Ectodermal cell (in vitro differentiated cells): ENCODE measurements at regions not wholly inside any gene's neighbourhood (a gene's known extent, or its start where the extent isn't known, plus 50 kb on each side); places are given as distances from the start of the nearest gene placed in this dataset.

Source experiments
- H3K27ac ChIP-seq: 2 replicates; pipeline ENCODE4 v1.7.0; 2013; ENCODE audit warnings: mild to moderate bottlenecking, low read depth, low read length; ENCODE audit not compliant: insufficient read depth, poor library complexity, severe bottlenecking
- H3K27me3 ChIP-seq: 2 replicates; pipeline ENCODE4 v1.7.0; 2013; ENCODE audit warnings: mild to moderate bottlenecking, low read length; ENCODE audit not compliant: insufficient read depth, control insufficient read depth, poor library complexity, severe bottlenecking
- H3K36me3 ChIP-seq: one replicate; pipeline ENCODE4 v1.7.0; 2013; ENCODE audit warnings: low read length; ENCODE audit not compliant: control insufficient read depth, insufficient read depth
- H3K4me1 ChIP-seq: one replicate; pipeline ENCODE4 v1.7.0; 2013; ENCODE audit warnings: low read length; ENCODE audit not compliant: control insufficient read depth, insufficient read depth
- H3K4me3 ChIP-seq: 2 replicates; pipeline ENCODE4 v1.7.0; 2013; ENCODE audit warnings: low read depth, low read length, control low read depth; ENCODE audit not compliant: insufficient read depth
- H3K9me3 ChIP-seq: 2 replicates; pipeline ENCODE4 v1.7.0; 2013; ENCODE audit warnings: mild to moderate bottlenecking, low read length, moderate library complexity; ENCODE audit not compliant: control insufficient read depth
- WGBS, 2 experiments: methylation state at CpG; one replicate each; pipeline ENCODE4 v1.1.7; 2013; ENCODE audit warnings: missing lambda C conversion rate in 2 of 2; 5-methylcytosine and 5-hydroxymethylcytosine counted together

DNA sequence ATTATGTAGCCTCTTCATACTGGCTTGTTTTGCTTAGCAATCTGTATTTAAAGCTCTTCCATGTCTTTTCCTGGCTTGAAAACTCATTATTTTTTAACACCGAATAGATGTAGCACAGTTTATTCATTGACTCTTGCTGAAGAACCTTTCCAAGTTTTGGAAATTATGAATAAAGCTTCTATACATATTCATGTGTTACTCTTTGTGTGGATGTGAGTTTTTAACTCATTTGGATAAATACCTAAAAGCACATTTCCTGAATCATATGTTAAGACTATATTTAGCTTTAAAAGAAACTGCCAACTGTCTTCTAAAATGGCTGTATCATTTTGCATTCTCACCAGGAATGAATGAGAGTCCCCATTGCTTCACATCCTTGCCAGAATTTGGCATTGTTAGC is 2061.7 kb upstream of the AGA start:
- no peaks in the 10 kb centered on the region for H3K36me3 ChIP-seq
- H3K4me1 ChIP-seq: no peaks in the 10 kb centered on the region
- no peak overlapping the region for H3K4me3 ChIP-seq
- 100% methylated on average over 1 of the region's 1 CpG for WGBS, 2 experiments
- no peaks in the 10 kb centered on the region for H3K27me3 ChIP-seq
- no peak overlapping the region for H3K27ac ChIP-seq
- no peaks in the 10 kb centered on the region for H3K9me3 ChIP-seq

DNA sequence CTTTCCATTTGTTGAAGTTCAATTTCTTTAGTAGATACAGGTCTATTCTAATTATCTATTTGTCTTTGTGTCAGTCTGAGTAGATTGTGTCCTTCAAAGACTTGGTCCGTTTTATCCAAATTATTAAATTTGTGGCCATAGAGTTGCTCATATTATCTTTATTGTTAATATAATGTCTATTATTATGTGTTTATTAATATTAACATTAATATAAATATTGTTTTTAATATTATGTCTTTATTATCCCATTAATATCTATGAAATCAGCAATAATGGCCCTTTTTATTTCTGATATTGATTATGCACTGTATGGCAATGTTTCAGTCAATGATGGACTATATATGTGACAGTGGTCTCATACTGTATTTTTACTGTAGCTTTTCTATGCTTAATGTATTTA is 2067.3 kb upstream of the AGA start:
- Histone ChIP-seq H3K27ac (no peak overlapping the region), H3K4me1 (no peaks in the 10 kb centered on the region), H3K36me3 (no peaks in the 10 kb centered on the region), H3K27me3 (no peaks in the 10 kb centered on the region), H3K4me3 (no peak overlapping the region), H3K9me3 (no peaks in the 10 kb centered on the region)
- no CpG with 5 or more reads among the region's 1 CpG for WGBS, 2 experiments

DNA sequence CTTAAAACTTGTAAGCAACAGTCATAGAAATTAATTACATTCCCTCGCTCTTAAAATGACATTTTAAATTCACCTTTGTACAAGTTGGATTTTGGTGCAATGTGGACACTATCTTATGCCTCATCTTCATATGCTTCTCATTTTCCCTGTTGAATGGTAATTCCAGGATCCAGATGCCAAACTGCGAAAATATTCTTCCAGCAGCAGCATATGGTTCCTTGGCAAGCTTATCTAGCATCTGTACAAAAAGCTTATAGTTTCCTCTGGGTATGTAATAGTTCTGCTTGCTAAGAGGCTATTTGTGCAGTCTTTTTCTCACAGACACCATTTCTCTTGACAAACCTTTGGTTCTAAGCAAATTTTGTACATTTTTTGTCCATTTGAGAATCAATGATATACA is 2079.7 kb upstream of the AGA start:
- Histone ChIP-seq H3K27me3 (no peaks in the 10 kb centered on the region), H3K36me3 (no peaks in the 10 kb centered on the region), H3K4me3 (no peak overlapping the region), H3K4me1 (no peaks in the 10 kb centered on the region), H3K9me3 (no peaks in the 10 kb centered on the region), H3K27ac (no peak overlapping the region)
- WGBS, 2 experiments: 96 to 98% methylated on average over 2 of the region's 2 CpGs

GRCh38 chr4:179530958-179531357 is 2088.7 kb upstream of the AGA start:
- H3K4me1 ChIP-seq: no peaks in the 10 kb centered on the region
- H3K9me3 ChIP-seq: no peaks in the 10 kb centered on the region
- H3K4me3 ChIP-seq: no peak overlapping the region
- no peaks in the 10 kb centered on the region for H3K36me3 ChIP-seq
- no peaks in the 10 kb centered on the region for H3K27me3 ChIP-seq
- WGBS, 2 experiments: 87 to 90% methylated on average over 3 of the region's 3 CpGs
- no peak overlapping the region for H3K27ac ChIP-seq

GRCh38 chr4:179536694-179537093 is 2094.5 kb upstream of the AGA start:
- no peaks in the 10 kb centered on the region for H3K27me3 ChIP-seq
- 65 to 92% methylated on average over 2 to 3 of the region's 3 CpGs for WGBS, 2 experiments
- H3K27ac ChIP-seq: no peak overlapping the region
- no peaks in the 10 kb centered on the region for H3K4me1 ChIP-seq
- no peak overlapping the region for H3K4me3 ChIP-seq
- H3K36me3 ChIP-seq: no peaks in the 10 kb centered on the region
- no peaks in the 10 kb centered on the region for H3K9me3 ChIP-seq

DNA sequence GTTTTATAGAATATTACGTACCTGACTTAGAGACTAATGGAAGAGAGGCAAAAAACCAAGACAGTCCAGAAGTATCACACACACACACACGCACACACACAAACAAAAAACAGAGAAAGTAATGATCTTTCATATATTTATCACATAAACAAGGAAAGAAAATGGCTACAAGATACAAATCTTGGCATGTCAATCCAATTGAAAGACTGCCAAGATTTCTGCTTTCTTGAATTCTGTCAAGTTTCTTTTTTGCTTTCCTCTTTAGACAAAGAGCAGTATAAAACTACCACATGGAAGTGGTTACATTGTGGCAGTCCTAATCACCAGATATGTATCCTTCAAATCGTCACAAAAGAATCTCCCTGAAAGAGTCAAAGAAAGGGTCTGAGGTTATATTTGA is 2097.4 kb upstream of the AGA start:
- Histone ChIP-seq H3K36me3 (no peaks in the 10 kb centered on the region), H3K4me3 (no peak overlapping the region), H3K27ac (no peak overlapping the region), H3K4me1 (no peaks in the 10 kb centered on the region), H3K9me3 (no peaks in the 10 kb centered on the region), H3K27me3 (no peaks in the 10 kb centered on the region)
- WGBS, 2 experiments: 89 to 100% methylated on average over 1 to 2 of the region's 3 CpGs

- WGBS, 2 experiments: 95 to 100% methylated on average over 6 of the region's 6 CpGs
- H3K4me3 ChIP-seq: no peak overlapping the region
- H3K36me3 ChIP-seq: no peaks in the 10 kb centered on the region
- H3K27ac ChIP-seq: no peak overlapping the region
- no peaks in the 10 kb centered on the region for H3K9me3 ChIP-seq
- H3K4me1 ChIP-seq: no peaks in the 10 kb centered on the region
- H3K27me3 ChIP-seq: no peaks in the 10 kb centered on the region
These were observed 2101.5 kb upstream of the AGA start for GRCh38 chr4:179543771-179544170.

DNA sequence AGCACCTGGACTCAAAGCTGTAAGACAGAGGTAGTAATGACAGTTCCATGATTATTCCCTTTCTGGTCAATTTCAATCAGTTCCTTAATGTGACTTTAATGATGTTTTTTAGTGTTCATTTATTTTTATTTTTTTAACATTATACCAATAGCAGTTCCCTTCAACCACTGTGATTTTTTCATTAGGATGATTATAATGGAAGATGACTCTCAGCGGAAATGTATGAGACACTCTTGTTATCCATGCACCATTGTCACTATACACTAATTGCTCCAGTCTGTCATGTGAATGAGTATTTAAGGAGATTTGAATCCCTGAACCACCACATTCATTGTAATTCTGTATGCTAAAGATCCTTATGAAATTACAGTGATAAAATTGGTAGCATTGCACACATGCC is 2102.3 kb upstream of the AGA start:
- H3K36me3 ChIP-seq: no peaks in the 10 kb centered on the region
- no peaks in the 10 kb centered on the region for H3K4me1 ChIP-seq
- H3K27ac ChIP-seq: no peak overlapping the region
- WGBS, 2 experiments: no CpG with 5 or more reads among the region's 1 CpG
- H3K9me3 ChIP-seq: no peaks in the 10 kb centered on the region
- H3K27me3 ChIP-seq: no peaks in the 10 kb centered on the region
- no peak overlapping the region for H3K4me3 ChIP-seq

GRCh38 chr4:179552131-179552530 is 2109.9 kb upstream of the AGA start:
- no peak overlapping the region for H3K4me3 ChIP-seq

GRCh38 chr4:179563741-179564140 is 2121.5 kb upstream of the AGA start:
- H3K27ac ChIP-seq: no peak overlapping the region
- H3K36me3 ChIP-seq: no peaks in the 10 kb centered on the region
- H3K27me3 ChIP-seq: no peaks in the 10 kb centered on the region
- no peak overlapping the region for H3K4me3 ChIP-seq
- H3K4me1 ChIP-seq: no peaks in the 10 kb centered on the region
- no peaks in the 10 kb centered on the region for H3K9me3 ChIP-seq
- WGBS, 2 experiments: 89 to 95% methylated on average over 4 of the region's 4 CpGs

More at GRCh38 chr4:179552131-179552530, 2109.9 kb upstream of the AGA start:
- no peaks in the 10 kb centered on the region for H3K9me3 ChIP-seq
- no peaks in the 10 kb centered on the region for H3K27me3 ChIP-seq
- WGBS, 2 experiments: 93 to 100% methylated on average over 2 of the region's 2 CpGs
- H3K27ac ChIP-seq: no peak overlapping the region
- no peaks in the 10 kb centered on the region for H3K36me3 ChIP-seq
- no peaks in the 10 kb centered on the region for H3K4me1 ChIP-seq

GRCh38 chr4:179569549-179569948 is 2127.3 kb upstream of the AGA start:
- Histone ChIP-seq H3K27me3 (no peaks in the 10 kb centered on the region), H3K4me1 (no peaks in the 10 kb centered on the region), H3K27ac (no peak overlapping the region), H3K4me3 (no peak overlapping the region), H3K9me3 (no peaks in the 10 kb centered on the region), H3K36me3 (no peaks in the 10 kb centered on the region)
- 48 to 49% methylated on average over 2 of the region's 2 CpGs for WGBS, 2 experiments
